ENCODE measurements at regions not wholly inside any gene's neighbourhood (a gene's known extent, or its start where the extent isn't known, plus 50 kb on each side); places are given as distances from the start of the nearest gene placed in this dataset.

GRCh38 chr9:18182636-18183035 lies 291.3 kb upstream of the ADAMTSL1 start:
- DNase-seq (ENCODE audit: low spot score in 2 of 2): no peak
- intact Hi-C loops (cut with DNase I; ENCODE audit: low total_unique reads): no loop called here
- no peak for TF ChIP-seq POLR2A (IDR thresholded peaks at IDR 0.05)
- TF ChIP-seq CTCF (IDR thresholded peaks at IDR 0.05): no peak
- 93 to 97% methylated on average over 3 of the region's 3 CpGs for WGBS, 2 donors
- no peak overlapping the region for H3K4me3 ChIP-seq (ENCODE audit: low read depth, poor library complexity, severe bottlenecking)

GRCh38 chr9:18183974-18184373 lies 290.0 kb upstream of the ADAMTSL1 start:
- 38 to 44% methylated on average over 3 of the region's 3 CpGs for WGBS, 2 donors
- TF ChIP-seq CTCF (IDR thresholded peaks at IDR 0.05) (no peak), POLR2A (IDR thresholded peaks at IDR 0.05) (no peak)
- H3K4me3 ChIP-seq (ENCODE audit: low read depth, poor library complexity, severe bottlenecking): no peak overlapping the region
- no peak for DNase-seq (ENCODE audit: low spot score in 2 of 2)
- intact Hi-C loops (cut with DNase I; ENCODE audit: low total_unique reads): no loop called here

- 74 to 76% methylated on average over 4 of the region's 4 CpGs for WGBS, 2 donors
- DNase-seq (ENCODE audit: low spot score in 2 of 2): no peak
- no peak overlapping the region for H3K4me3 ChIP-seq (ENCODE audit: low read depth, poor library complexity, severe bottlenecking)
- intact Hi-C loops (cut with DNase I; ENCODE audit: low total_unique reads): no loop called here
- TF ChIP-seq CTCF (IDR thresholded peaks at IDR 0.05): no peak
- TF ChIP-seq POLR2A (IDR thresholded peaks at IDR 0.05): no peak
These were observed 289.6 kb upstream of the ADAMTSL1 start for GRCh38 chr9:18184401-18184800.

- TF ChIP-seq POLR2A (IDR thresholded peaks at IDR 0.05) (no peak), CTCF (IDR thresholded peaks at IDR 0.05) (no peak)
- WGBS, 2 donors: 46 to 50% methylated on average over 2 of the region's 2 CpGs
- H3K4me3 ChIP-seq (ENCODE audit: low read depth, poor library complexity, severe bottlenecking): no peak overlapping the region
- intact Hi-C loops (cut with DNase I; ENCODE audit: low total_unique reads): no loop called here
- DNase-seq (ENCODE audit: low spot score in 2 of 2): no peak
These were observed 288.8 kb upstream of the ADAMTSL1 start for GRCh38 chr9:18185196-18185595.

GRCh38 chr9:18188971-18189370 lies 285.0 kb upstream of the ADAMTSL1 start:
- intact Hi-C loops (cut with DNase I; ENCODE audit: low total_unique reads): no loop called here
- no peak for TF ChIP-seq CTCF (IDR thresholded peaks at IDR 0.05)
- TF ChIP-seq POLR2A (IDR thresholded peaks at IDR 0.05): no peak
- no peak overlapping the region for H3K4me3 ChIP-seq (ENCODE audit: low read depth, poor library complexity, severe bottlenecking)
- WGBS, 2 donors: 64 to 73% methylated on average over 4 of the region's 4 CpGs
- DNase-seq (ENCODE audit: low spot score in 2 of 2): no peak

GRCh38 chr9:18189871-18190670 lies 283.9 kb upstream of the ADAMTSL1 start:
- 55 to 70% methylated on average over 3 of the region's 3 CpGs for WGBS, 2 donors
- H3K4me3 ChIP-seq (ENCODE audit: low read depth, poor library complexity, severe bottlenecking): no peak overlapping the region
- no peak for DNase-seq (ENCODE audit: low spot score in 2 of 2)
- intact Hi-C loops (cut with DNase I; ENCODE audit: low total_unique reads): no loop called here
- TF ChIP-seq POLR2A (IDR thresholded peaks at IDR 0.05) (no peak), CTCF (IDR thresholded peaks at IDR 0.05) (no peak)
